Activated CD4-positive, alpha-beta T cell treated with anti-CD3 and anti-CD28 coated beads, Interleukin-2, amount 50 U/mL, for 24 hours (primary cell): ENCODE measurements at regions not wholly inside any gene's neighbourhood (a gene's known extent, or its start where the extent isn't known, plus 50 kb on each side); places are given as distances from the start of the nearest gene placed in this dataset.

Experiments
- DNase-seq, 2 donors: peaks; one replicate each; pipeline ENCODE4 v3.0.0-alpha.2; 2020; ENCODE audit warnings: low read depth in 1 of 2, low spot score in 1 of 2

GRCh38 chr2:84290537-84290936 is 168.5 kb downstream of the SUCLG1 start:
- no peak for DNase-seq

GRCh38 chr2:84288293-84288692 is 170.8 kb downstream of the SUCLG1 start:
- no peak for DNase-seq

- DNase-seq, result no peak
Observed at GRCh38 chr2:84286878-84287277, 172.2 kb downstream of the SUCLG1 start.

- no peak for DNase-seq
Observed at GRCh38 chr2:84285056-84285747, 173.9 kb downstream of the SUCLG1 start.

- DNase-seq, result no peak
Observed at GRCh38 chr2:84283506-84283905, 175.6 kb downstream of the SUCLG1 start.

GRCh38 chr2:84281510-84281909 is 177.6 kb downstream of the SUCLG1 start:
- DNase-seq, result no peak

- no peak for DNase-seq
Observed at GRCh38 chr2:84280873-84281272, 178.2 kb downstream of the SUCLG1 start.

GRCh38 chr2:84278386-84278785 is 180.7 kb downstream of the SUCLG1 start:
- DNase-seq, result no peak

- no peak for DNase-seq
Observed at GRCh38 chr2:84276590-84277255, 182.4 kb downstream of the SUCLG1 start.

GRCh38 chr2:84273406-84273805 is 185.7 kb downstream of the SUCLG1 start:
- DNase-seq, result no peak

GRCh38 chr2:84271977-84272376 is 187.1 kb downstream of the SUCLG1 start:
- no peak for DNase-seq

GRCh38 chr2:84257831-84258230 is 201.2 kb downstream of the SUCLG1 start:
- no peak for DNase-seq

GRCh38 chr2:84251651-84252302 is 207.3 kb downstream of the SUCLG1 start:
- DNase-seq, result no peak

GRCh38 chr2:84249140-84249539 is 209.9 kb downstream of the SUCLG1 start:
- no peak for DNase-seq

- no peak for DNase-seq
Observed at GRCh38 chr2:84247532-84247931, 211.5 kb downstream of the SUCLG1 start.

- DNase-seq, result no peak
Observed at GRCh38 chr2:84243788-84244733, 215.0 kb downstream of the SUCLG1 start.

GRCh38 chr2:84238907-84239306 is 220.2 kb downstream of the SUCLG1 start:
- no peak for DNase-seq

- DNase-seq, result no peak
Observed at GRCh38 chr2:84236288-84236687, 222.8 kb downstream of the SUCLG1 start.

GRCh38 chr2:84234103-84234502 is 225.0 kb downstream of the SUCLG1 start:
- no peak for DNase-seq

GRCh38 chr2:84231478-84231877 is 227.6 kb downstream of the SUCLG1 start:
- no peak for DNase-seq

- no peak for DNase-seq
Observed at GRCh38 chr2:84224121-84224520, 235.0 kb downstream of the SUCLG1 start.
